ENCODE measurements at regions not wholly inside any gene's neighbourhood (a gene's known extent, or its start where the extent isn't known, plus 50 kb on each side); places are given as distances from the start of the nearest gene placed in this dataset.

- H2BK5ac ChIP-seq (ENCODE audit: insufficient read length, low read length), result no peak overlapping the region
Observed at GRCh38 chr12:69115099-69115498, 124.3 kb upstream of the CPSF6 start.

More at GRCh38 chr12:69115099-69115498, 124.3 kb upstream of the CPSF6 start:
- Histone ChIP-seq H3K9ac (ENCODE audit: extremely low read depth, insufficient read length, low read length) (no peak overlapping the region), H3K23me2 (ENCODE audit: insufficient read length, low read depth, low read length, poor library complexity, severe bottlenecking) (no peaks in the 10 kb centered on the region), H2AK5ac (ENCODE audit: insufficient read length, low read length) (no peak overlapping the region), H3K4me2 (ENCODE audit: insufficient read depth, insufficient read length, low read length) (no peak overlapping the region), H3K23ac (ENCODE audit: insufficient read length, low read depth, low read length) (no peak overlapping the region), H4K8ac (replicated peaks; ENCODE audit: insufficient read length, low read depth, low read length) (no peak overlapping the region), H2AFZ (ENCODE audit: low read length) (no peak overlapping the region), H3K9me3 (ENCODE audit: control insufficient read depth, low read depth, low read length) (no peaks in the 10 kb centered on the region), H3T11ph (ENCODE audit: low read length) (no peak overlapping the region), H2BK120ac (ENCODE audit: low read depth, low read length, poor library complexity, severe bottlenecking) (no peak overlapping the region), H3K18ac (ENCODE audit: insufficient read length, low read depth, low read length) (no peak overlapping the region), H3K14ac (ENCODE audit: insufficient read depth, low read length) (no peak overlapping the region), H2BK12ac (ENCODE audit: insufficient read length, low read depth, low read length) (no peak overlapping the region), H3K4ac (ENCODE audit: low read depth, low read length) (no peak overlapping the region), H3K79me2 (ENCODE audit: insufficient read depth, low read length) (no peaks in the 10 kb centered on the region), H3K27me3 (ENCODE audit: insufficient read depth, low read length) (no peaks in the 10 kb centered on the region), H3K79me1 (ENCODE audit: insufficient read depth, low read depth, low read length, poor library complexity, severe bottlenecking) (no peaks in the 10 kb centered on the region), H3K4me1 (ENCODE audit: insufficient read depth, low read length) (no peaks in the 10 kb centered on the region), H4K20me1 (ENCODE audit: control insufficient read depth, insufficient read depth, insufficient read length) (no peaks in the 10 kb centered on the region), H2BK15ac (ENCODE audit: low read depth, low read length) (no peak overlapping the region), H2BK20ac (ENCODE audit: low read depth, low read length, poor library complexity, severe bottlenecking) (no peak overlapping the region), H3K56ac (ENCODE audit: insufficient read length, low read depth, low read length) (no peak overlapping the region), H4K91ac (ENCODE audit: insufficient read length, low read depth, low read length) (no peak overlapping the region), H4K5ac (ENCODE audit: insufficient read length, low read depth, low read length) (no peak overlapping the region), H3K27ac (ENCODE audit: insufficient read length, low read depth, low read length) (no peak overlapping the region)
- Mint-ChIP-seq H3K4me1 (peaks cover 5% of the 10 kb centered on the region in 2 experiments), H3K27me3 (ENCODE audit: low read depth) (no peaks in the 10 kb centered on the region), H3K36me3 (ENCODE audit: insufficient read depth in 1 of 3, low read depth in 3 of 3) (no peaks in the 10 kb centered on the region; a peak in 1 of 7 replicates), H3K27ac (no peak overlapping the region; a peak in 1 of 7 replicates), H3K4me3 (no peak overlapping the region), H3K9me3 (peaks cover 2 to 5% of the 10 kb centered on the region in 2 experiments; a peak in 2 of 5 replicates)
- no peak for DNase-seq
- TF ChIP-seq CTCF (conservative IDR thresholded peaks at IDR 0.05), result no peak
- WGBS (ENCODE audit: extremely low coverage, insufficient read length, low lambda C conversion rate), result no CpG with 5 or more reads among the region's 3 CpGs
